Upper lobe of left lung (tissue), 6 donors: ENCODE measurements at regions not wholly inside any gene's neighbourhood (a gene's known extent, or its start where the extent isn't known, plus 50 kb on each side); places are given as distances from the start of the nearest gene placed in this dataset.

ENCODE experiments used
- ATAC-seq, 2 donors: fragments of 200-7000 bp; cut with Tn5 transposase; one replicate each; pipeline ENCODE4 v1.9.1; 2022; ENCODE audit warnings: mild to moderate bottlenecking in 2 of 2, moderate library complexity in 2 of 2; ENCODE audit not compliant: low FRiP score in 2 of 2
- DNase-seq, 2 donors: peaks; one replicate each; pipeline ENCODE4 v3.0.0-alpha.2; 2019 to 2020
- H3K27ac ChIP-seq, 4 donors: fragments of 200-600 bp; sonication (generic); one replicate each; pipeline ENCODE4 v1.5.1; 2016 to 2019
- H3K27me3 ChIP-seq, 4 donors: fragments of 200-600 bp; sonication (generic); one replicate each; pipeline ENCODE4 v1.5.1; 2017 to 2019
- H3K36me3 ChIP-seq, 4 donors: fragments of 200-600 bp; sonication (generic); one replicate each; pipeline ENCODE4 v1.5.1; 2016 to 2019
- H3K4me1 ChIP-seq, 4 donors: fragments of 200-600 bp; sonication (generic); one replicate each; pipeline ENCODE4 v1.5.1; 2018 to 2019
- H3K4me3 ChIP-seq, 4 donors: fragments of 200-600 bp; sonication (generic); one replicate each; pipeline ENCODE4 v1.5.1; 2017 to 2019; ENCODE audit warnings: mild to moderate bottlenecking in 2 of 4, moderate library complexity in 1 of 4
- H3K9me3 ChIP-seq, 4 donors: fragments of 200-600 bp; sonication (generic); one replicate each; pipeline ENCODE4 v1.5.1; 2018 to 2019
- CTCF ChIP-seq, 6 experiments: fragments of 450-650 bp in 4 of 6; fragments of 200-600 bp in 2 of 6; sonication (generic) in 2 of 6; IDR thresholded peaks; one replicate each; pipeline ENCODE4 v1.5.1; 2016 to 2019; ENCODE audit warnings: antibody characterized with exemption in 6 of 6
- EP300 ChIP-seq, 4 donors: sonication (generic); formaldehyde crosslinking; IDR thresholded peaks; one replicate each; pipeline ENCODE4 v1.5.1; 2017; ENCODE audit warnings: antibody characterized with exemption in 4 of 4, control low read depth in 2 of 4
- POLR2A ChIP-seq, 4 donors: fragments of 450-650 bp; IDR thresholded peaks; one replicate each; pipeline ENCODE4 v1.5.1; 2016 to 2017; ENCODE audit warnings: antibody characterized with exemption in 4 of 4, mild to moderate bottlenecking in 2 of 4
- POLR2AphosphoS5 ChIP-seq, 2 donors: sonication (generic); formaldehyde crosslinking; IDR thresholded peaks; one replicate each; pipeline ENCODE4 v1.5.1; 2017; ENCODE audit warnings: antibody characterized with exemption in 2 of 2
- WGBS, 2 donors: methylation state at CpG; one replicate each; pipeline ENCODE4 v1.1.5; 2017 to 2018; 5-methylcytosine and 5-hydroxymethylcytosine counted together
- donor health status: DM: no; HTN: no; CAD: no; lungs with moderate emphysema.
- donor health status: DM: no; HTN: yes; CAD: no; lungs with severe emphysema.

GRCh38 chr17:56087199-56087598 is 66.1 kb upstream of the ANKFN1 start:
- H3K4me3 ChIP-seq = no peak overlapping the region
- H3K9me3 ChIP-seq = peaks cover 0 to 2% (median 0%) of the 10 kb centered on the region in 4 donors
- DNase-seq (no peak), ATAC-seq (no peak)
- no peaks in the 10 kb centered on the region for H3K27me3 ChIP-seq
- no peaks in the 10 kb centered on the region for H3K36me3 ChIP-seq
- WGBS, 2 donors = 58 to 62% methylated on average over 3 of the region's 3 CpGs
- no peak for TF ChIP-seq POLR2AphosphoS5 (IDR thresholded peaks at IDR 0.05)
- TF ChIP-seq POLR2A (IDR thresholded peaks at IDR 0.05) = no peak
- no peak for TF ChIP-seq EP300 (IDR thresholded peaks at IDR 0.05)
- no peak for TF ChIP-seq CTCF (IDR thresholded peaks at IDR 0.05)
- no peaks in the 10 kb centered on the region for H3K4me1 ChIP-seq
- H3K27ac ChIP-seq = no peak overlapping the region

- Histone ChIP-seq H3K36me3 (no peaks in the 10 kb centered on the region), H3K27me3 (no peaks in the 10 kb centered on the region), H3K9me3 (no peaks in the 10 kb centered on the region), H3K4me3 (no peak overlapping the region), H3K27ac (no peak overlapping the region), H3K4me1 (no peaks in the 10 kb centered on the region)
- TF ChIP-seq POLR2AphosphoS5 (IDR thresholded peaks at IDR 0.05) (no peak), CTCF (IDR thresholded peaks at IDR 0.05) (no peak), POLR2A (IDR thresholded peaks at IDR 0.05) (no peak), EP300 (IDR thresholded peaks at IDR 0.05) (no peak)
- ATAC-seq (no peak), DNase-seq (no peak)
- WGBS, 2 donors = 64 to 67% methylated on average over 3 of the region's 3 CpGs
Measured at GRCh38 chr17:56096026-56096810, 57.1 kb upstream of the ANKFN1 start.

- no peak for TF ChIP-seq EP300 (IDR thresholded peaks at IDR 0.05)
- TF ChIP-seq CTCF (IDR thresholded peaks at IDR 0.05) = no peak
- TF ChIP-seq POLR2AphosphoS5 (IDR thresholded peaks at IDR 0.05) = no peak
- no peak for TF ChIP-seq POLR2A (IDR thresholded peaks at IDR 0.05)
- Histone ChIP-seq H3K36me3 (no peaks in the 10 kb centered on the region), H3K4me1 (no peaks in the 10 kb centered on the region), H3K9me3 (no peaks in the 10 kb centered on the region), H3K27me3 (no peaks in the 10 kb centered on the region), H3K27ac (no peak overlapping the region), H3K4me3 (no peak overlapping the region)
- no peak for DNase-seq
- 84 to 88% methylated on average over 4 of the region's 4 CpGs for WGBS, 2 donors
- ATAC-seq = no peak
Measured at GRCh38 chr17:56098746-56099145, 54.5 kb upstream of the ANKFN1 start.

- Histone ChIP-seq H3K27ac (no peak overlapping the region), H3K4me3 (no peak overlapping the region), H3K9me3 (no peaks in the 10 kb centered on the region), H3K27me3 (no peaks in the 10 kb centered on the region), H3K36me3 (no peaks in the 10 kb centered on the region), H3K4me1 (no peaks in the 10 kb centered on the region)
- DNase-seq (peak in 1 of 2 donors; percentile 33), ATAC-seq (no peak)
- no peak for TF ChIP-seq POLR2AphosphoS5 (IDR thresholded peaks at IDR 0.05)
- no peak for TF ChIP-seq CTCF (IDR thresholded peaks at IDR 0.05)
- TF ChIP-seq EP300 (IDR thresholded peaks at IDR 0.05) = no peak
- TF ChIP-seq POLR2A (IDR thresholded peaks at IDR 0.05) = no peak
- 80 to 84% methylated on average over 5 of the region's 5 CpGs for WGBS, 2 donors
Measured at GRCh38 chr17:56099649-56100048, 53.6 kb upstream of the ANKFN1 start.
